Stomach (tissue), 8 donors: ENCODE measurements at regions not wholly inside any gene's neighbourhood (a gene's known extent, or its start where the extent isn't known, plus 50 kb on each side); places are given as distances from the start of the nearest gene placed in this dataset.

ENCODE experiments used
- DNase-seq, 2 donors: peaks; one replicate each; pipeline versions ENCODE4 v3.0.0 to v3.0.0-alpha.2; 2013 to 2019
- H3K27ac ChIP-seq, 5 donors: fragments of 200-600 bp in 4 of 5; sonication (generic) in 4 of 5; one replicate each; pipeline ENCODE4 v1.5.1; 2013 to 2019; ENCODE audit warnings: mild to moderate bottlenecking in 1 of 5, moderate library complexity in 1 of 5
- H3K27me3 ChIP-seq, 3 donors: fragments of 200-600 bp; sonication (generic); one replicate each; pipeline ENCODE4 v1.5.1; 2017 to 2019; ENCODE audit warnings: mixed run types in 1 of 3
- H3K36me3 ChIP-seq, 4 donors: fragments of 200-600 bp; sonication (generic); 1 replicate in 3 of 4; 2 replicates in 1 of 4; pipeline ENCODE4 v1.5.1; 2016 to 2019
- H3K4me1 ChIP-seq, 4 donors: fragments of 200-600 bp; sonication (generic); one replicate each; pipeline ENCODE4 v1.5.1; 2016 to 2019
- H3K4me3 ChIP-seq, 4 donors: fragments of 200-600 bp; sonication (generic) in 3 of 4; one replicate each; pipeline ENCODE4 v1.5.1; 2016 to 2019; ENCODE audit warnings: mild to moderate bottlenecking in 1 of 4
- H3K9me3 ChIP-seq, 4 donors: fragments of 200-600 bp; sonication (generic); one replicate each; pipeline ENCODE4 v1.5.1; 2016 to 2019
- EP300 ChIP-seq: sonication (generic); formaldehyde crosslinking; IDR thresholded peaks from one replicate; pipeline ENCODE4 v1.6.1; 2017; ENCODE audit warnings: antibody characterized with exemption
- POLR2A ChIP-seq, 4 donors: fragments of 450-650 bp; IDR thresholded peaks; one replicate each; pipeline ENCODE4 v1.6.1; 2016; ENCODE audit warnings: antibody characterized with exemption in 4 of 4, control low read depth in 2 of 4, mild to moderate bottlenecking in 1 of 4, moderate library complexity in 1 of 4
- POLR2AphosphoS5 ChIP-seq, 3 donors: sonication (generic); formaldehyde crosslinking; IDR thresholded peaks; one replicate each; pipeline ENCODE4 v1.6.1; 2016; ENCODE audit warnings: antibody characterized with exemption in 3 of 3
- WGBS, 5 donors: extraction: QIAGEN DNeasy Blood & Tissue Kit in 3 of 5; methylation state at CpG; one replicate each; pipeline versions ENCODE4 v1.1.5 to v1.1.7; 2013 to 2018; 5-methylcytosine and 5-hydroxymethylcytosine counted together
- intact Hi-C: fragments of 100-400 bp; cut with DNase I; formaldehyde crosslinking; loops from one replicate; pipeline ENCODE4 v1.15.1; 2023; ENCODE audit warnings: low total_unique reads
- TF ChIP-seq, protein P1 (sequence below), 7 experiments: fragments of 450-650 bp in 4 of 7; fragments of 200-600 bp in 3 of 7; sonication (generic) in 3 of 7; IDR thresholded peaks; one replicate each; pipeline ENCODE4 v1.5.1; 2016 to 2019; ENCODE audit warnings: antibody characterized with exemption in 7 of 7, control low read depth in 2 of 7, mild to moderate bottlenecking in 1 of 7
- donor health status: healthy with polysubstance abuse.
- donor health status: Bipolar disorder and iron deficiency.
- donor health status: healthy.

GRCh38 chr9:31445357-31445756, 939.1 kb upstream of the ACO1 start:
- DNase-seq, result no peak
- Histone ChIP-seq H3K4me1 (no peaks in the 10 kb centered on the region), H3K27me3 (no peaks in the 10 kb centered on the region), H3K36me3 (no peaks in the 10 kb centered on the region), H3K27ac (no peak overlapping the region), H3K9me3 (no peaks in the 10 kb centered on the region), H3K4me3 (no peak overlapping the region)
- 87 to 97% (median 94%) methylated on average over 1 of the region's 1 CpG for WGBS, 5 donors
- TF ChIP-seq, protein P1, sequence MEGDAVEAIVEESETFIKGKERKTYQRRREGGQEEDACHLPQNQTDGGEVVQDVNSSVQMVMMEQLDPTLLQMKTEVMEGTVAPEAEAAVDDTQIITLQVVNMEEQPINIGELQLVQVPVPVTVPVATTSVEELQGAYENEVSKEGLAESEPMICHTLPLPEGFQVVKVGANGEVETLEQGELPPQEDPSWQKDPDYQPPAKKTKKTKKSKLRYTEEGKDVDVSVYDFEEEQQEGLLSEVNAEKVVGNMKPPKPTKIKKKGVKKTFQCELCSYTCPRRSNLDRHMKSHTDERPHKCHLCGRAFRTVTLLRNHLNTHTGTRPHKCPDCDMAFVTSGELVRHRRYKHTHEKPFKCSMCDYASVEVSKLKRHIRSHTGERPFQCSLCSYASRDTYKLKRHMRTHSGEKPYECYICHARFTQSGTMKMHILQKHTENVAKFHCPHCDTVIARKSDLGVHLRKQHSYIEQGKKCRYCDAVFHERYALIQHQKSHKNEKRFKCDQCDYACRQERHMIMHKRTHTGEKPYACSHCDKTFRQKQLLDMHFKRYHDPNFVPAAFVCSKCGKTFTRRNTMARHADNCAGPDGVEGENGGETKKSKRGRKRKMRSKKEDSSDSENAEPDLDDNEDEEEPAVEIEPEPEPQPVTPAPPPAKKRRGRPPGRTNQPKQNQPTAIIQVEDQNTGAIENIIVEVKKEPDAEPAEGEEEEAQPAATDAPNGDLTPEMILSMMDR (IDR thresholded peaks at IDR 0.05), result no peak
- TF ChIP-seq EP300, result no peak
- TF ChIP-seq POLR2A (IDR thresholded peaks at IDR 0.05), result no peak
- TF ChIP-seq POLR2AphosphoS5 (IDR thresholded peaks at IDR 0.05), result no peak
- intact Hi-C loops, result no loop called here

GRCh38 chr9:31445960-31446359, 938.5 kb upstream of the ACO1 start:
- WGBS, 5 donors, result 92 to 97% (median 95%) methylated on average over 4 of the region's 4 CpGs
- intact Hi-C loops, result no loop called here
- no peaks in the 10 kb centered on the region for H3K27me3 ChIP-seq

GRCh38 chr9:31467075-31467474, 917.4 kb upstream of the ACO1 start:
- DNase-seq, result no peak
- Histone ChIP-seq H3K27me3 (no peaks in the 10 kb centered on the region), H3K27ac (no peak overlapping the region), H3K4me3 (no peak overlapping the region), H3K9me3 (peaks cover 0 to 12% (median 4%) of the 10 kb centered on the region in 4 donors), H3K36me3 (no peaks in the 10 kb centered on the region), H3K4me1 (no peaks in the 10 kb centered on the region)
- intact Hi-C loops, result no loop called here
- 83 to 94% (median 90%) methylated on average over 4 of the region's 4 CpGs for WGBS, 5 donors
- no peak for TF ChIP-seq POLR2A (IDR thresholded peaks at IDR 0.05)
- no peak for TF ChIP-seq POLR2AphosphoS5 (IDR thresholded peaks at IDR 0.05)
- TF ChIP-seq, protein P1 (IDR thresholded peaks at IDR 0.05), result no peak
- no peak for TF ChIP-seq EP300

More at GRCh38 chr9:31445960-31446359, 938.5 kb upstream of the ACO1 start:
- Histone ChIP-seq H3K27ac (no peak overlapping the region), H3K4me1 (no peaks in the 10 kb centered on the region), H3K4me3 (no peak overlapping the region), H3K9me3 (no peaks in the 10 kb centered on the region), H3K36me3 (no peaks in the 10 kb centered on the region)
- TF ChIP-seq EP300 (no peak), POLR2A (IDR thresholded peaks at IDR 0.05) (no peak), POLR2AphosphoS5 (IDR thresholded peaks at IDR 0.05) (no peak)
- TF ChIP-seq, protein P1 (IDR thresholded peaks at IDR 0.05), result no peak
- DNase-seq, result no peak

- intact Hi-C loops, result loop anchor here (10.0 kb wide), 1 partner anchor 65 kb away; no protein-coding TSS in a partner anchor
- H3K27ac ChIP-seq, result no peak overlapping the region
- H3K9me3 ChIP-seq, result peaks cover 0 to 12% (median 4%) of the 10 kb centered on the region in 4 donors
- H3K4me3 ChIP-seq, result no peak overlapping the region
- H3K4me1 ChIP-seq, result no peaks in the 10 kb centered on the region
- TF ChIP-seq POLR2A (IDR thresholded peaks at IDR 0.05), result no peak
- no peak for DNase-seq
- H3K36me3 ChIP-seq, result no peaks in the 10 kb centered on the region
- no peaks in the 10 kb centered on the region for H3K27me3 ChIP-seq
- 74 to 83% (median 78%) methylated on average over 5 of the region's 5 CpGs for WGBS, 5 donors
These were observed 914.4 kb upstream of the ACO1 start for GRCh38 chr9:31470051-31470450.

DNA sequence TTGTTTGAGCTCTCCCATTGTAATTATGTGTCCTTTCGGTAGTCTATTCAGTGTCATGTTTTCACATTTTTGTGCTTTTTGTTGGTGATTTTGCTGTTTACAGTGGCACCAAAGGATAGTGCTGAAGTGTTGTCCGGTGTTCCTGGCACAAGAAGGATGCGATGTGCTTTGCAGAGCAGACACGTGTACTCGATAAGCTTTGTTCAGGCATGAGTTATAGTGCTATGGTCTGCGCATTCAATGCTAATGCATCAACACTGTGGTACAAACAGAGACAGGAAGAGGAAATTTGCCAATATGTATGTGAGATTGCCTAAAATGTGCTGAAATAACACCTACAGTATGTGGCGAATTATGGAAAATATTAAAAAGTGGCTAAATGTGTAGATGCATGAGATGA, 913.4 kb upstream of the ACO1 start:
- peaks cover 0 to 7% (median under 1%) of the 10 kb centered on the region in 4 donors for H3K9me3 ChIP-seq
- H3K27ac ChIP-seq, result no peak overlapping the region
- TF ChIP-seq EP300 (no peak), POLR2AphosphoS5 (IDR thresholded peaks at IDR 0.05) (no peak), POLR2A (IDR thresholded peaks at IDR 0.05) (no peak)
- TF ChIP-seq, protein P1 (IDR thresholded peaks at IDR 0.05), result no peak
- WGBS, 5 donors, result 84 to 91% (median 86%) methylated on average over 7 of the region's 7 CpGs
- no peaks in the 10 kb centered on the region for H3K36me3 ChIP-seq
- no peaks in the 10 kb centered on the region for H3K4me1 ChIP-seq
- H3K27me3 ChIP-seq, result no peaks in the 10 kb centered on the region
- intact Hi-C loops, result loop anchor here (10.0 kb wide), 1 partner anchor 64 kb away; no protein-coding TSS in a partner anchor
- no peak overlapping the region for H3K4me3 ChIP-seq
- no peak for DNase-seq
